AG09319 (cell line): ENCODE measurements at regions not wholly inside any gene's neighbourhood (a gene's known extent, or its start where the extent isn't known, plus 50 kb on each side); places are given as distances from the start of the nearest gene placed in this dataset.

ENCODE experiments used
- DNase-seq: peaks from one replicate; pipeline ENCODE4 v3.0.0-alpha.2; 2010; ENCODE audit warnings: low read depth; ENCODE audit errors: extremely low read depth
- CTCF ChIP-seq: IDR thresholded peaks from 2 replicates; pipeline ENCODE4 v1.5.1; 2011; ENCODE audit warnings: low read depth, mild to moderate bottlenecking, inconsistent platforms, low read length, moderate library complexity

DNA sequence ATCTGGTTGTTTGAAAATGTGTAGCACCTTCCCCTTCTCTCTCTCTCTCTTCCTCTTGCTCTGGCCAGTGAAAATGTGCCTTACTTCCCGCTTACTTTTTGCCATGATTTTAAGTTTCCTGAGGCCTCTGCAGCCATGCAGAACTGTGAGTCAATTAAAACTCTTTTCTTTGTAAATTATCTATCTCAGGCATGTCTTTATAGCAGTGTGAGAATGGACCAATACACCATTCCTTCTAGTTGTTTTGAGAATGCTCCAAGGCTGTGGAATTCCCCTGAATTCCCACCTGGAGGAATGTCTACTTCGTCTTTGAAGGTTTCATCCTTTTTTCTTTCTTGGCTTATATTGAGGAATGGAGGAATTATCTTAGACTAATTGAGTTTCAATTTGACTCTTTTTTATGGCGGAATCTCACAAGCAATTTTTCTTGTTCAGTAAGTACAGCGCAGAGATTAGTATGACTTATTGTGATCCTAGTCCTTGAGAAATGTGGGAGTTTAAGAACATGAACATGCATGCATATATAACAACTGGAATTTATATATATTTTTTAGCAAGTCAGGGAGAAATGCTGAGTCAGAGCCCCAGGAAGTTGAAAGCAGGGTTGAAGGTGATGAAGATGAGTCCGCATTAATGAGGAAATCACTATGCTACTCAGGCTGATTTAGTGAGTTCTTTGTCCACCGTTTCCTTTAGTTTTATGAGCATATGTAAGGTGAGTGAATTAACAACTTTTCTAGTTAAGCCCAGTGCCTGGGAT, 488.1 kb upstream of the ADAMTS16 start:
- TF ChIP-seq CTCF, result no peak
- no peak for DNase-seq

DNA sequence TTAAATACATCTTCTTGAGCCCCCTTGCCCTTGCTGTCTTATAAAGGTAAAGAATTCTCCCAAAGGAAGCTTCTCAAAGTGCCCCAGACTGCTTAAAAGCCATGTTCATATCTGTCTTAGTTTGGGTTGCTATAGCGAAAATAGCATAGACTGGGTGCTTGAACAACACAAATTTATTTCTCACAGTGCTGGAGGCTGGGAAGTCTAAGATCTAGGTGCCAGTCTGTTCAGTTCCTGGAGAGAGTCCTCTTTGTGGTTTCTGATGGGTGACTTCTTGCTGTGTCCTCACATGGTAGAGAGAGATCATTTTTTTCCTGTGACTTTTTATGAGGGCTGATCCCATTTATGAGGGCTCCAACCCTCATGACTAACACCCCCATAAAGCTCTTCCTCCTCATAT, 486.7 kb upstream of the ADAMTS16 start:
- no peak for DNase-seq
- TF ChIP-seq CTCF, result no peak

- no peak for DNase-seq
- no peak for TF ChIP-seq CTCF
Measured at GRCh38 chr5:4659851-4660250, 480.3 kb upstream of the ADAMTS16 start.

- no peak for TF ChIP-seq CTCF
- DNase-seq, result no peak
Measured at GRCh38 chr5:4661326-4661725, 478.8 kb upstream of the ADAMTS16 start.

DNA sequence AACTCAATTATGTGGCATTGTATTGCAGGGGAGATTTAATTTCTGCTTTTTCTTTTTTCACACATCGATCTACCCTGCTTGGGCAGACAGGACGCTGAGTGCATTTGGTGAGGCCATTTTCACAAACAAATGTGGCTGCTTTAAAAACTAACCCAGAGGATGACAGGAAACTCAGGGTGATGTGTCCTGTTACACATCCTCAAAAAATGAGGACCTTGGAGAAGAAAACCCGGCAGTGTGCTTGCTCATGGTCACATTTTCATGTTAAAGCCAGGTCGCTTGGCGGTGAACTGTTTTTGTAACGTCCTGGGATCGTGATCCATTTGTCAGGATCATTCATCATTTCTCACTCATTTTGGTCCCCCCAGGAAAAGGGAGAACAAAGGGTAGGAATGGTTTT, 478.3 kb upstream of the ADAMTS16 start:
- no peak for DNase-seq
- no peak for TF ChIP-seq CTCF

DNA sequence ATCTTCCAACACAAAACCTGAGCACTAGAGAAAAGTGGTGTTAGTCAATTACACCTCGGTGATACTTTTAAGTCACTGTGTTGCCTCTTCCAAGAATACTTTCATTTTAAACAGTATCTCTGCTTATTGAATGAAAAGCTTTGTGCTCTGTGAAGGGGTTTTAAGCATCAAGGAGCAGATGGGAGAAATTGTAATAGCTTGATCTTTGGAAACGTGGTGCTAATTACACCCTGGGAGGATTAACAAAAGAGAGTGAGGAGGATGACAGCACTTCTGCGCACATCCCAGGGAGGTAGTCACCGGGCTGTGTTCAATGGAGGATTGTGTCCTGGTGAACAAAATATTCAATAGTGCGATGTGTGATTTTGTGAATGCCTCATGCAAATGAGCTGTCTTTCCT, 477.4 kb upstream of the ADAMTS16 start:
- DNase-seq, result no peak
- TF ChIP-seq CTCF, result no peak

DNA sequence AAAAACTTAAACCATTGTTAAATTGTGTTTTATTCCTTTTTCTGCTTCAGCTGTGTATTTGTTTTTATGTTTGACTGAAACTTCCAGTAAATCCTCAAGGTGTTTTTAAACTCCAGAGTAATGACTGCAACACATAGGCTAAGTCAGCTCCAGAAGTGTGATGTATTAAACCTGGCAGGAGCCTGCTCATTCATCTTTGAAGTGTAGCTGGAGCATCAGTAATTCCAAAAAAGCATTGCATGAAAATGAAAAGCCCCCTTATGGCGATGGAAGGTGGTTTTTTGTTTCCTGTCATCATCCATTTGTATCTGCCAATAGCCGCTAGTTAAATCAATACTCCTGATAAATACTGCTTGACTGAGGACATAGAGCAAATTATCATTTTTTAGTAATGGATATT, 474.2 kb upstream of the ADAMTS16 start:
- no peak for TF ChIP-seq CTCF
- DNase-seq, result no peak
